NCI-H748 (cell line): ENCODE measurements at regions not wholly inside any gene's neighbourhood (a gene's known extent, or its start where the extent isn't known, plus 50 kb on each side); places are given as distances from the start of the nearest gene placed in this dataset.

Experiments
- DNase-seq: peaks from one replicate; lab custom pipeline; 2025; ENCODE audit not compliant: unreplicated experiment; lab: John Stamatoyannopoulos, UW

- peak; percentile 1 for DNase-seq
Measured at GRCh38 chrX:137401092-137401491, 164.8 kb upstream of the ZIC3 start.

- no peak for DNase-seq
Measured at GRCh38 chrX:137387646-137388045, 178.3 kb upstream of the ZIC3 start.

GRCh38 chrX:137366018-137366633 is 199.8 kb upstream of the ZIC3 start:
- peak; percentile 91 for DNase-seq

GRCh38 chrX:137363559-137363958 is 202.4 kb upstream of the ZIC3 start:
- no peak for DNase-seq

- DNase-seq, result peak; percentile 43
Measured at GRCh38 chrX:137362583-137362982, 203.3 kb upstream of the ZIC3 start.

- DNase-seq, result peak; percentile 70
Measured at GRCh38 chrX:137354851-137355250, 211.1 kb upstream of the ZIC3 start.

- DNase-seq, result no peak
Measured at GRCh38 chrX:137353404-137353803, 212.5 kb upstream of the ZIC3 start.

GRCh38 chrX:137352101-137352660 is 213.7 kb upstream of the ZIC3 start:
- DNase-seq, result no peak

GRCh38 chrX:137342969-137343368 is 223.0 kb upstream of the ZIC3 start:
- DNase-seq, result no peak

- DNase-seq, result no peak
Measured at GRCh38 chrX:137313627-137314026, 252.3 kb upstream of the ZIC3 start.

GRCh38 chrX:137305404-137305803 is 260.5 kb upstream of the ZIC3 start:
- no peak for DNase-seq

GRCh38 chrX:137297167-137297566 is 263.4 kb upstream of the GPR101 start:
- no peak for DNase-seq

- DNase-seq, result no peak
Measured at GRCh38 chrX:137290011-137290410, 256.2 kb upstream of the GPR101 start.

- DNase-seq, result peak; percentile 5
Measured at GRCh38 chrX:137287191-137287590, 253.4 kb upstream of the GPR101 start.

- no peak for DNase-seq
Measured at GRCh38 chrX:137286423-137286822, 252.6 kb upstream of the GPR101 start.

GRCh38 chrX:137278825-137279224 is 245.0 kb upstream of the GPR101 start:
- no peak for DNase-seq

- DNase-seq, result no peak
Measured at GRCh38 chrX:137263374-137263773, 229.6 kb upstream of the GPR101 start.

GRCh38 chrX:137245183-137245582 is 211.4 kb upstream of the GPR101 start:
- DNase-seq, result no peak

- DNase-seq, result no peak
Measured at GRCh38 chrX:137236837-137237236, 203.0 kb upstream of the GPR101 start.

- peak; percentile 7 for DNase-seq
Measured at GRCh38 chrX:137234651-137235402, 201.0 kb upstream of the GPR101 start.

- DNase-seq, result no peak
Measured at GRCh38 chrX:137233478-137233877, 199.7 kb upstream of the GPR101 start.

- DNase-seq, result no peak
Measured at GRCh38 chrX:137227151-137227550, 193.4 kb upstream of the GPR101 start.
